Left hindlimb (tissue), 1 donor: ENCODE measurements at regions not wholly inside any gene's neighbourhood (a gene's known extent, or its start where the extent isn't known, plus 50 kb on each side); places are given as distances from the start of the nearest gene placed in this dataset.
"Not testable (repeated sequence)": the region's sequence is repeated elsewhere in the genome, so short reads cannot be mapped to it uniquely, and the experiment has no call there.

Source experiments
- DNase-seq: peaks from one replicate; pipeline ENCODE4 v3.0.0-alpha.2; 2018

DNA sequence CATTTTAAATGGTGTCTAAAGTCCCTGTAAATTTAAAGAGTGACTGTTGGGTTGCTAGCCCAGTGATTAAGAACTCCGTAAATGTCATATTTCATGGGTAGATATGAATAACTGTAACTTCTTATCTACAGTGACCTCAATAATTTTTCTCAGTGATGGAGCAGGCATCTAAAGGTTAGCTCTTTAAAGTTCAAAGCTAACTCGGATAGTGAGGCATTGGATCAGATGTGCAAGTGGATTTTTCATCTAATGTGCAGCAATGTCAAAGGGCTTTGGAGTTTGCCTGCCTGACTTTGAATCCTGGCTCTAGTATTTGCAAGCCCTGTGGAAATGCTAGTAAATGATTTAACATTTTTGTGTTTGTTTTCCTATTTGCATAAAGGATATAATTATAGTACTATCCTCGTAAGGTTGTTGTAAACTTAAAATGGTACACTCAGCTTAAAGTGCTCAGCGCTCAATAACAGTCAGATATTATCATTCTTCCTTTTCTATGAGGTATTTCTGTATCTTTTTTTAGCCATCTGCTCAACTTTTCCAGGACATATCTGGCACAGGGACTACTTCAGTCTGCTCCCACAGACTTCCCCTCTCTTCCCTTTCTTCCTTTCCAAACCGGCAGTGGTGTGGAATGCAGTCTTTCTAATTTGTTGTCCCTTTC lies 163.7 kb upstream of the ELL2 start:
- DNase-seq: no peak

DNA sequence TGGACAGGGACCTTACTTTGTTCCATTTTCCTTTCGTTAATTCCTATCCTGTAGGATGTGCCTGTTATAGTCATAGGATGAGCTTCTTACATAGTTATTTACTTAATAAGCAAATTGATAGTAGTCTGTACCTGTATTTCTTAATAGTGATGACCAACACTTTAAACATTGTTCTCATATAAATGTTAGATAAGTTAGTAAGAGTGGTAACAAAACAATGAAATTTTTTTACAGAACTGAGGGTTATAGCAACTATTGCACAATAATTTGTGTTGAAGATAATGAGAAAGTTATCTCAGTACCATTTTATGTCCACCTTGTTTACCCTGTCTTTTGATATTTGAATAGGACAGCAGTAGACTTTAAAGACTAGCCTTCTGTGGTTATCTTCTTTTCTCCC lies 162.9 kb upstream of the ELL2 start:
- no peak for DNase-seq

DNA sequence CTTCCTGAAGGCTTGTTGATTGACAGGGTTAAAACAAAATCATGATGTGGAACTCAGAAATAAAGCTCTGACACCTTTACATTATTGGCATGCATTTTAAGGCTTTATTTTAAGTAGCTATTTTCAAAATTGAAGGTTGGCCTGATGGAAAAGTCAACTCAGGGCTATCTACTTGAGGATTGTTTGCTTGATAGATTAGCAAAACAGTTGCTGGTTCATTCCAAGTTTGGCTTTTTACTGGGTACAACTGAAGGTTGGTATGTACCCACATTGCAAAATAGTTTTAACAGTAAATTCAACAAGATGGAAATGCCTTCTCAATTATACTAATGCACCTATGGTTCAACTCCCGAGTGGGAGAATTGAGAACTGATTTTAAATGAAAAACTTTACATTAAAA lies 161.8 kb upstream of the ELL2 start:
- no peak for DNase-seq

DNA sequence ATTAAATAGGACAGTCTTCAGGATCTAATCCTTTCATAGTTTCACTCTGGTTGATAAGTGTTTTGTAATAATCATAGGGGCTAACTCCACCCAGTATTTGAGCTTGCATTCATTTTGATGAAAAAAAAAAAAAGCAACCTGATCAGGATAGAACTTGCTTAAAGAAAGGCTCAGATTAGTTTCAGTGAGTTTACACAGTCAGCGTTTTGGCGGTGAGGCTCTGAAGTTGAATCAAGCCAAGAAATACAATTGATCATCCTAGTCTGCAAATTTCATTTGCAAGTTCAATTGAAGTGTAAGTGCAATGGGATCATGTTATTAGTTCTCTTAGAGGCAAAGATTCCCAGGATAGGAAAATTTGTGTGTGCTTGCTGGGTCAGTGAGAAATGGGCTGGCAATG lies 159.7 kb upstream of the ELL2 start:
- no peak for DNase-seq

GRCh38 chr5:96120120-96120519 lies 158.5 kb upstream of the ELL2 start:
- DNase-seq: no peak

GRCh38 chr5:96117771-96118651 lies 156.4 kb upstream of the ELL2 start:
- no peak for DNase-seq

GRCh38 chr5:96115147-96115807 lies 153.6 kb upstream of the ELL2 start:
- DNase-seq: no peak

DNA sequence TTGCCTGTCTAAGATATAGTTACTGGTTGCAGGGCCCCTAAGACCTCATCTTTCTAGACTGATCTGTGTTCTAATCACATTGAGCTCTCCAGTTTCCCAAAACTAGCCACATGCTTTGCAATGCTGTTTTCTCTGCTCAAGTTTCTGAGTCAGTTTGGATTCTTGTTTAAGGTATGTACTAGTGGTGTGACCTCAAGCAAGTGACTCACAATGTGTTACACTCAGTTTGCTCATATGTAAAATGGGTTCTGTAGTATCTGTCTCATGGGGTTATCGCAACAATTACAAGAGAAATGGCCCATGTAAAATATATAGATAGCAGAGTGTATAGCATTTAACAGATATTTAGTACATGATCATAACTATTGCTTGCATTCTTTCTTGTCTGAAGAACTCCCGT lies 153.1 kb upstream of the ELL2 start:
- DNase-seq: no peak

DNA sequence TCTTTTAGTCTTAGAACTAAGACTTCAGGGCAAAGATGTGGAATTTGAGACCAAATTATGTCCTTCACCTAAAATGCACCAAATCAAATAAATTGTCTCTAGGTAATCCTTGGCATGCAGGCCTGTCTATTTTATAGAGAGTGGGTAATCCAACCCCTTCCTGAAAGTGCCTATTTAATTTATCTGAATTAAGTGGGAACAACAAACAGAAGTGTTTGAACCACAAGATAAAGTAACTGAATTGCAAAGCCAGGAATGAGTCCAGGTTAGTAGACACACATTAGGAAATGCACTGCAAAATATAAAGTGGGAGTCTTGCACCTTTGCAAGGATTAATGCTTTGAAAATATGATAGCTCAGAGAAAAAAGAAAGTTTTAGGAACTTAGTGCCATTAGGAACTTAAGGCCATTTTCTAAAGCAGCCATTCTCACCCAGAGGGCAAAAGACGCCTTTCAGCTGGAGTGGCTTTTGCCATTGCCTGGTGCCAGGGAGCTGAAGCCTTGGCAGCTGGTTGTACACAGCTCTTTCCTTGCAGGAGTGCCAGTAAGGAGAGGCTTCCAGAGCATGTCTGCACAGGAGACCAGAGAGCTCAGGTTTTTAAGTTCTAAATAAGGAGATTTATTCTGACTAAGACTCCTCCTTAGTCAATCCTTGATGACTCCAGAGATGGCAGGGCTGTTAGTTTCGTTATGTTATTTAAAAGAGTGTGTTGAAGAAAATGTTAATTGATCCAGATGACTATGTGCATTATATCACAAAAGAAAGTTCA lies 151.7 kb upstream of the ELL2 start:
- no peak for DNase-seq

DNA sequence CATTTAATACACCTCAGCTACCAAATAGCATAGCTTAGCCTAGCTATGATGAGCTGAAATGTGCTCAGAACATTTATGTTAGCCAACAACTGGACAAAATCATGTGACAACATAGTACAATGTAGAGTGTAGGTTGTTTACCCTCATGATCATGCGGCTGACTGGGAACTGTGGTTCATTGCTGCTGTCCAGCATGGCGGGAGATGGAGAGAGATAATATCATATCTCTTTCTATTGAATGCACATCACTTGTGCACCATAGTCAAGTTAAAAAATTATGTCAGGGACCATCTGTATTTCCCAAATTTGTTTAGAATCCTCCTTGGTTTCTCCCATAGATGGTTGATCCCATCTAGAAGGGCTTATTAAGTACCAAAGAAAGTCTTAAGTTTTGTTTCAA lies 151.1 kb upstream of the ELL2 start:
- DNase-seq: no peak

DNA sequence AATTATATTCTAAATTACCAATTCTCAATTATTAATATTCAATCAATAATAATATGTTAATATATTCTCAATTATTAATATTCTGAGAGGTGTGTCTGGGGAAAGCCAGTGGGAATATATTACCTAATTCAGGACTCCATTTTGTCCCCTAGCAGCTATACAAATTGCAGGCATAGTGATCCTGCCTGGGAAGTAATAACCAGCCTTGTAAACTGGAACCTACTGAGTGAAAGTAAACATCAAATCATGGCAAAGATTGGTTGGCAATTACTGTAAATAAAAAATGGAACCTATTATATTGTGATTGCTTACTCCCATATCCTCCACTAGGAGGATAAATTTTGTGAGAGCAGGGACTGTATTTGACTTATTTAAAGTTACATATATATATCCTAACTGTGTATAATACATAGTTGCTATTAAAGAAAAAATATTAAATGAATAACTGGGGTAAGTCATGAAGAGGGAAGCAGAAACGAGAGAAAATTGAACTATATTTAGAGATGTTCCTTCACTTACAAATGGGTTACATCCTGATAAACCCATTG lies 150.5 kb upstream of the ELL2 start:
- no peak for DNase-seq

DNA sequence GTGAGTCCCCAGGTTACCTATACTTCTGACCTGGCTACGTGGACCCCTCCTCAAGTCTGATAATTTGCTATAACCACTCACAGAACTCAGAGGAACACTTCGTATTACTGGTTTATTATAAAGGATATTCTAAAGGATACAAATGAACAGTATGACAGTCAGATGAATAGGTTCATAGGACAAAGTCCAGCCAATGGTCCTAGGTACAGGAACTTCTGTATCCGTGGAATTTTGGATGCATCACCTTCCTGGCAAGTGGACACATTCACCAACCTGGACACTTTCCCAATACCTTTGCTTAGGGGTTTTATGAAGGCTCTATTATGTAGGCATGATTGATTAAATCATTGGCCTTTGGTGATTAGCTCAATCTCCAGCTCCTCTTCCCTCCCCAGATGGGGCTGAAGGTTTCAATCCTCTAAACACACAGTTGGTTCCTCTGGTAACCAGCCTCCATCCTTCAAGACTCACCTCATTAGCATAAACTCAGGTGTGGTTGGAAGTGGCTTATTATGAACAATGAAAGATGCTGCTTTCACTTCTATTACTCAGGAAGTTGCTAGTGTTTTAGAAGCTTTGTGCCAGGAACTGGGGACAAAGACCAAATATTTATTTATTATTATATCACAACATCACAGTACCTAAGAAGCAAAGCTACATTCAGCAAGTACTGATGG lies 149.6 kb upstream of the ELL2 start:
- no peak for DNase-seq

- no peak for DNase-seq
Observed at GRCh38 chr5:96110300-96110699, 148.6 kb upstream of the ELL2 start.

- DNase-seq: not testable (repeated sequence)
Observed at GRCh38 chr5:96108629-96109028, 147.0 kb upstream of the ELL2 start.

- DNase-seq: not testable (repeated sequence)
Observed at GRCh38 chr5:96103829-96104228, 142.2 kb upstream of the ELL2 start.

- no peak for DNase-seq
Observed at GRCh38 chr5:96101358-96102089, 139.9 kb upstream of the ELL2 start.

DNA sequence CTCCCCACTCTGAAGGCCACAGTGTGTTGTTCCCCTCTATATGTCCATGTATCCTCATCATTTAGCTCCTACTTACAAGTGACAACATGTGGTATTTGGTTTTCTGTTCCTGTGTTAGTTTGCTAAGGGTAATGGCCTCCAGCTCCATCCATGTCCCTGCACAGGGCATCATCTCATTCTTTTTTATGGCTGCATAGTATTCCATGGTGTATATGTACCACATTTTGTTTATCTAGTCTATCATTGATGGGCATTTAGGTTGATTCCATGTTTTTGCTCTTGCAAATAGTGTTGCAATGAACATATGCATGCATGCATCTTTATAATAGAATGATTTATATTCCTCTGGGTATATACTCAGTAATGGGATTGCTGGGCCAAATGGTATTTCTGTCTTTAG lies 135.8 kb upstream of the ELL2 start:
- not testable (repeated sequence) for DNase-seq

GRCh38 chr5:96096724-96097123 lies 135.1 kb upstream of the ELL2 start:
- no peak for DNase-seq

DNA sequence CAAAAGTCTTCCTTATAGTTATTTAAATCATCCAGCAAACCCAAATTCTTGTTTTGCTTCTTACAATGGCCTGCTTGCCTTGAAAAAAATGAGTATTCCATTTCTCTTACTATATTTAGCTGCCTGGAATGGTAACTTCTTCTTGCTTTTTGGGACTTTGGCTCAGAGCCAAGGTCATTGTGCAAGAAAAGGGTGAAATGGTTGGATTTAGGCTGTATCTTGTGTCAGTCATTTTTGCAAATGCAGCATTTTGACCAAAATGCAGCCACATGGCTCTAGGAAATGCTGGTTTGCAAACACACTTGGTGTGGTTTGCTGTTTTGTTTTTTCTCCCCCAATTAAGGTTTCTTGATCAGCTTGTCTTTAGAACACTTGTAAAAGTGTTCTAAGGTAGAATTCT lies 133.3 kb upstream of the ELL2 start:
- DNase-seq: no peak

- no peak for DNase-seq
Observed at GRCh38 chr5:96093890-96094381, 132.3 kb upstream of the ELL2 start.

- no peak for DNase-seq
Observed at GRCh38 chr5:96093340-96093739, 131.7 kb upstream of the ELL2 start.
